HG03025 (cell line): ENCODE measurements at regions not wholly inside any gene's neighbourhood (a gene's known extent, or its start where the extent isn't known, plus 50 kb on each side); places are given as distances from the start of the nearest gene placed in this dataset.

Source experiments
- ATAC-seq: cut with Tn5 transposase; IDR thresholded peaks from one replicate; pipeline ENCODE4 v1.9.1; 2021; ENCODE audit warnings: mild to moderate bottlenecking, moderate library complexity; ENCODE audit not compliant: unreplicated experiment, low FRiP score

GRCh38 chr11:42253156-42253555 is 793.7 kb upstream of the LRRC4C start:
- ATAC-seq = no peak

GRCh38 chr11:42255906-42256305 is 796.5 kb upstream of the LRRC4C start:
- no peak for ATAC-seq

GRCh38 chr11:42257534-42257933 is 798.1 kb upstream of the LRRC4C start:
- no peak for ATAC-seq

- no peak for ATAC-seq
Observed at GRCh38 chr11:42265072-42265471, 805.6 kb upstream of the LRRC4C start.

GRCh38 chr11:42271306-42271705 is 811.9 kb upstream of the LRRC4C start:
- no peak for ATAC-seq

GRCh38 chr11:42273977-42274376 is 814.5 kb upstream of the LRRC4C start:
- no peak for ATAC-seq

- no peak for ATAC-seq
Observed at GRCh38 chr11:42296910-42297309, 837.5 kb upstream of the LRRC4C start.

- ATAC-seq = no peak
Observed at GRCh38 chr11:42299780-42300179, 840.3 kb upstream of the LRRC4C start.

- ATAC-seq = no peak
Observed at GRCh38 chr11:42301777-42302176, 842.3 kb upstream of the LRRC4C start.

DNA sequence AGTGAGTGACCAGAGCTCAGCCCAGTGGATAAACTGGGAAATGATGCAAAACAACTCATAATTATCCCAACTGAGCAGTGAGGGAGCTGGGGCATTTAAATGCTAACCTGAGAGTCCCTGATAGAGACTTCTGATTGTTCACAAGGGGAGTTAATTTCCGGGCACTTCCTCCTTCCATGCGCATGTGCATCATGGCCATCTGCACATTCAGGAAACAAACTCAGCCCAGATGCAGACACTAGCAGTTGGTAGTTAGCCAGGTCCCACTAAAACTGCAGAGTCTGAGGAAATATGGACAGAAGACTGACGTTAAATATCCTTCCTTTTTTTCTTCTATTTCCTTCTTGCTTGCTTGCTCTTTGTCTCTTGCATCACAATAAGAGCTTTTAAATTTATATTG is 852.1 kb upstream of the LRRC4C start:
- no peak for ATAC-seq

DNA sequence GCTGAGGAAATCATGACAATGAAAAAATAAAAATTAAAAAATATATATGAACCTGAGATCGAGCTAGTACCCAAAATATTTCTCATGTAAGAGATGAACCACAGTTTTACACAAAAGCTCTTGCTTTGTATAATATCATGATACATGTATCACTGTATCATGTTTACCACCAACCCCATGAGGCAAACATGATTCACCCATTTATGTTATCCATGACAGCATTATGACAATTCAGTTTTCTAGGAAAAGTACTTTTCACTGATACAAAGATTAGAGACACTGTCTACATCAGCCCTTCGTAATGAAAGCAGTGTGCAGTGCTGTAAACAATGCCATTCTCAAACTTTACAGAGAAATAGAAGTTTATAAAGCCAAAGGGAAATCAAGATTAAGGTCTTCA is 852.5 kb upstream of the LRRC4C start:
- no peak for ATAC-seq

DNA sequence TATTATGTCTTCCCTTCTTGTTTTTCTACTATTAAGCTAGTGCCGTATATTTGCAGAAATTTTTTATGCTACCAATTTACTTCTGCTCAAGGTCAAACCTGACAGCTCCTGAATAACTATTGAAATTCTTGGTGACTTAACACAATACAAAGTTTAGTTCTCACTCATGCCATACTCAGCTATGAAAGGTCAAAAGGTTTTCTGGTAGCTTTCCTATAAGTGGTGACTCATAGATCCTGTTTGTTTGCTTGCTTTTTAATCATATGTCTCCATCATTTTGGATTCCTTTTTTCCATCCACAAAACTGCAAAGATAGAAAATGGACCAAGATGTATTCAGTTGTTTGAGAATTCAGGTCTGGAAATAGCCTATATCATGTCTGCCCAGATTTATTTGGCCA is 855.8 kb upstream of the LRRC4C start:
- ATAC-seq = no peak

DNA sequence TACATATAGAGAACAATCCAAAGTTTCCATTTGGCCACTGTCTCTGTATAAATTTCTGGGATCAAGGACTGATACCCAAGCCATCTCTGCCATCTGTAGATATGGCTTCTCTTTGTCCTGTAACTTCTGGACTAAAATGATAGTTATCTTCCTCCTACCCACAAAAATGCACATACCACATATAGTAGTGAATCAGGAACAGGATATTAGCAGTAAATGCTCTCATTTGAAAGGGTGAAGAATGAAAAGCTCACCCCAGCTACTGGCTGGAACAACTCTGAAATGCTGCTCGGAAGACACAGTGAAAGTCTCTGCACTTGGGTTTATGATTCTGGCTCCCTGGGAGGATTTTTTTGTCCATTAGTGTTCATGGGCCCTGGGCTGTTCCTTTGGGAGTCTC is 856.4 kb upstream of the LRRC4C start:
- ATAC-seq = no peak

- ATAC-seq = no peak
Observed at GRCh38 chr11:42319921-42320320, 860.5 kb upstream of the LRRC4C start.

DNA sequence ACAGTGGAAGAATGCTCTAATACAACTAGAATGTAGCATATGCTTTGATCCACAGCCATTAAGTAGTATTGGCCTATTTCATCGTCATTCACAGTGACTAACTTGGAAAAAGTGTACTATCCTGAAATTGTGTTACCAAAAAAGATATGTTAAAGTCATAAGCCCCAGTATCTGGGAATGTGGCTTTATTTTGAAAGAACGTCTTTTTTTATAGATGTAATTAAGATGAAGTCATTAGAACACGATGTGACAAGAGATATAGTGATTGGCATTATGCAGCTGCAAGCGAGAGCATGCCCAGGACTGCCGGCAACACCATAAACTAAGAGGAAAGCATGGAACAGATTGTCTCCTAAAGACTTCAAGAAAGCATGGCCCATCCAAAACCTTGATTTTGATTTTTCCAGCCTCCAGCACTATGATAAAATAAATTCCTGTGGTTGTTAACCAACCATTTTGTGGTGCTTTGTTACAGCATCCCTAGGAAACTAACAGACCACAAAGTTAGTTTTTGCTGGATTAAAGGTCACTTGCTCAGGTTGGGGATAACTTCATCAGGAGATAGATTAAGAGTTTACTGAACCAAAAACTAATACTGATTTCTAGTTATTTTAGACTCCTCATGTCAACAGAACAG is 870.6 kb upstream of the LRRC4C start:
- ATAC-seq = no peak

DNA sequence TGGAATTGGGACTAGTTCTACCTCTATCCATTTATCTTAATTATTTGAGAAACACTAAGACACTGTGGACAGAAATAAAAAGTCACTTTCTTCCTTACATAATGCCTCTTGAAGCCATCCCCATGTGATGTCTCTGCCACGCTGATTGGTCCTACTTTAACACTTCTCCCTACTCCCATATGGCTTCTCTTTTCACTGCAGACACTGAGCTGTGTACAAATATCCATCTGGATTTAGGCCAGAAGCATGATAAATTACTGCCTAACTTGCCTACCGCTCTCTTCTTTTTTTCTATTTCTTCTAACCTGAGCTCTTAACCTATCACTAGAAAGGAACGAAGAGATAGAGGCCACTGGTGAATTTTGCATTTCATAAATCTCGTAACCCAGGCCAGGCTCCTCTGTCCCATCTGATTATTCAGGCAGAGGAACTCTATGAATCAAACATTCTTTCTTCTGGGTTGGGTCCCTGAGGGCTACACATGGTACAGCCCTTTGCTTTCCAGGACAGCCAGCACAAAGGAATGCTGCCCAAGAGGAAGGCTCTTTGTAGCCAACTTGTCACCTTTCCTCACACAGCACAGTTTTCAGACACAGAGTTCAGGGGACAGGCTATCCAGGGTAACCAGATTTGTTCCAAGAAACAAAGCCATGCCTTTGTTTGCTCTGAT is 878.5 kb upstream of the LRRC4C start:
- no peak for ATAC-seq

- ATAC-seq = no peak
Observed at GRCh38 chr11:42344204-42344792, 884.8 kb upstream of the LRRC4C start.

- ATAC-seq = no peak
Observed at GRCh38 chr11:42345933-42346332, 886.5 kb upstream of the LRRC4C start.

DNA sequence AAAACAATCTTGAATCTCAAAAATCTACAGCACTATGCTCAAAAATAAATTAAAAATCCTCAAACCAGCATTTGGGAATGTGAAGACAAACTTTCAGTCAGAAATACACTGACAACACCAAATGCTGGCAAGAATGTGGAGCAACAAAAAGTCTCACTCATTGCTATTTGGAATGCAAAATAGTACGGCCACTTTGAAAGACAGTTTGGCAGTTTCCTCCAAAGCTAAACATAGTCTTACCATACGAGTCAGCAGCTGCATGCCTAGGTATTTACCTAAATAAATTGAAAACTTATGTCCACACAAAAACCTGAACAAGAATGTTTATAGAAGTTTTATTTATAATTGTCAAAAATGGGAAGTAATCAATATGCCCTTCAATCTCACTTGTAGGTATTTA is 904.2 kb upstream of the LRRC4C start:
- ATAC-seq = no peak

DNA sequence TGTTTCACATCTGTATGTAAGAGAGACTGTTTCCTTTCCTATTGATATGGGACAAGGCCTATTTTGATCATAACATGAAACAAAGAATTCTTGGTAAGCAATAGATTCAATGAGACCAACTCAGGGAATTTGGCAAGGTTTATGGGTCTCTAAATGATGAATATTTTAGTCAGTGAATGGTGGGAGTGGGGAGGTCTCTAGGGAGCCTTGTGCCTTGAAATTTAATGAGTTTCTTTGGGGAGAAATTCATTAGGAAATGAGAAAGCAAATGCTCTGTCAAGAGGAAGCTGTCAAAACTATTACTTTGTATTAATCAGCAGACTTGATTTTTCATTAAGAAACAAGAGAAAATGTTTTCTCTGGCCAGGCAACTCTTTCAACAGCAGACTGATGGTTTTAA is 921.7 kb upstream of the API5 start:
- ATAC-seq = no peak

- no peak for ATAC-seq
Observed at GRCh38 chr11:42397483-42397882, 914.3 kb upstream of the API5 start.

DNA sequence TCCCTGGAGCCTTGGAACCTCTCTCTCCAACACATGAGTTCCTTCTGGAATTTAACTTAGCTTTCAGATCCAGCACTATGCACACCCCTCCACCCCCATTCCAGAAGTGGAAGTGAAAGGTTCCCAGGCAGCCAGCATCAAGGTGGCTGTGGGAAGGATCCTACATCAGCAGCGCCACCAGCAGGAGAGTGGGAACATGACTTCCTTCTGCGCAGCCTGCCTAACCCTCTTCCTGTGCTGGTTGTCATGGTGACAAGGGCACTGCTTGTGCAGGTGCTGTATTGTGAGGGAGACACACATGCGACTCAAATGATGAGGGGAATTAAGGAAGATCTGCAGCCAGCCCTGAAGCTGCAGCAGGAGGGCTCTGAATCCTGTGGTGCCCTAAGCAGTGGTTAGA is 904.5 kb upstream of the API5 start:
- no peak for ATAC-seq
